ENCODE measurements at regions not wholly inside any gene's neighbourhood (a gene's known extent, or its start where the extent isn't known, plus 50 kb on each side); places are given as distances from the start of the nearest gene placed in this dataset.

- BruUV-seq (replicated peaks): no TSS peak
- ChIA-PET CTCF (no interaction called here), POLR2A (no interaction called here)
- peak overlapping the region; percentile 90 for H3K4me3 Mint-ChIP-seq (ENCODE audit: unreplicated experiment)
- H3K27me3 Mint-ChIP-seq (ENCODE audit: insufficient read depth, unreplicated experiment): no peaks in the 10 kb centered on the region
- H3K9me3 Mint-ChIP-seq (ENCODE audit: unreplicated experiment): no peaks in the 10 kb centered on the region
- Histone ChIP-seq H3K27me3 (replicated peaks; ENCODE audit: control insufficient read depth, insufficient read depth, low read length) (no peaks in the 10 kb centered on the region), H3K36me3 (ENCODE audit: control insufficient read depth, insufficient read depth, low read length) (no peaks in the 10 kb centered on the region), H3K4me3 (ENCODE audit: low read depth, low read length) (peak overlapping the region; percentile 65), H3K4me1 (peaks cover 12% of the 10 kb centered on the region), H3K9me3 (no peaks in the 10 kb centered on the region)
- H3K36me3 Mint-ChIP-seq (ENCODE audit: insufficient read depth, unreplicated experiment): peaks cover 37% of the 10 kb centered on the region
- peak; percentile 52 to 69 for DNase-seq
- TF ChIP-seq CTCF (IDR thresholded peaks at IDR 0.05; ENCODE audit: insufficient read depth in 1 of 2, low read depth in 1 of 2, low read length in 1 of 2, severe bottlenecking in 1 of 2, unreplicated experiment in 1 of 2): no peak
- peak overlapping the region; percentile 95 for H3K27ac Mint-ChIP-seq (ENCODE audit: unreplicated experiment)
- intact Hi-C loops (cut with micrococcal nuclease; ENCODE audit: unreplicated experiment): loop anchor here (1.0 kb wide), 1 partner anchor 26 kb away; a partner anchor contains a TSS
- peaks cover 37% of the 10 kb centered on the region for H3K4me1 Mint-ChIP-seq (ENCODE audit: low read depth, unreplicated experiment)
Measured at GRCh38 chr6:26311385-26312095, 53.5 kb upstream of the BTN3A2 start.

GRCh38 chr6:26312096-26312463 is 52.9 kb upstream of the BTN3A2 start:
- H3K4me3 Mint-ChIP-seq (ENCODE audit: unreplicated experiment): peak overlapping the region; percentile 90
- peaks cover 17% of the 10 kb centered on the region for H3K4me1 ChIP-seq

More at GRCh38 chr6:26312096-26312463, 52.9 kb upstream of the BTN3A2 start:
- H3K27me3 Mint-ChIP-seq (ENCODE audit: insufficient read depth, unreplicated experiment): no peaks in the 10 kb centered on the region
- Histone ChIP-seq H3K4me3 (ENCODE audit: low read depth, low read length) (peak overlapping the region; percentile 65), H3K27me3 (replicated peaks; ENCODE audit: control insufficient read depth, insufficient read depth, low read length) (no peaks in the 10 kb centered on the region), H3K36me3 (ENCODE audit: control insufficient read depth, insufficient read depth, low read length) (no peaks in the 10 kb centered on the region), H3K9me3 (no peaks in the 10 kb centered on the region)
- intact Hi-C loops (cut with micrococcal nuclease; ENCODE audit: unreplicated experiment): no loop called here
- BruUV-seq (replicated peaks): no TSS peak
- no peaks in the 10 kb centered on the region for H3K9me3 Mint-ChIP-seq (ENCODE audit: unreplicated experiment)
- H3K27ac Mint-ChIP-seq (ENCODE audit: unreplicated experiment): peak overlapping the region; percentile 95
- no peak for TF ChIP-seq CTCF (IDR thresholded peaks at IDR 0.05; ENCODE audit: insufficient read depth in 1 of 2, low read depth in 1 of 2, low read length in 1 of 2, severe bottlenecking in 1 of 2, unreplicated experiment in 1 of 2)
- DNase-seq: no peak
- H3K36me3 Mint-ChIP-seq (ENCODE audit: insufficient read depth, unreplicated experiment): peaks cover 37% of the 10 kb centered on the region
- POLR2A ChIA-PET: no interaction called here
- peaks cover 39% of the 10 kb centered on the region for H3K4me1 Mint-ChIP-seq (ENCODE audit: low read depth, unreplicated experiment)
- CTCF ChIA-PET: no interaction called here

Data from Caco-2 (cell line).